Nephron progenitor cell (in vitro differentiated cells): ENCODE measurements at regions not wholly inside any gene's neighbourhood (a gene's known extent, or its start where the extent isn't known, plus 50 kb on each side); places are given as distances from the start of the nearest gene placed in this dataset.

Experiments used
- DNase-seq: peaks from one replicate; pipeline ENCODE4 v3.0.0; 2021
- H3K27ac Mint-ChIP-seq: 2 replicates; pipeline ENCODE4 v1.8.0; 2021; ENCODE audit warnings: mild to moderate bottlenecking, moderate library complexity, mixed read lengths
- H3K27me3 Mint-ChIP-seq: 2 replicates; pipeline ENCODE4 v1.8.0; 2021; ENCODE audit warnings: mild to moderate bottlenecking, low read depth, mixed read lengths; ENCODE audit not compliant: poor library complexity
- H3K36me3 Mint-ChIP-seq: 2 replicates; pipeline ENCODE4 v1.8.0; 2021; ENCODE audit warnings: low read depth, mixed read lengths
- H3K4me1 Mint-ChIP-seq: 2 replicates; pipeline ENCODE4 v1.8.0; 2021; ENCODE audit warnings: mixed read lengths
- H3K4me3 Mint-ChIP-seq: 2 replicates; pipeline ENCODE4 v1.8.0; 2021; ENCODE audit warnings: mild to moderate bottlenecking, moderate library complexity, mixed read lengths
- H3K9me3 Mint-ChIP-seq: 2 replicates; pipeline ENCODE4 v1.8.0; 2021; ENCODE audit warnings: mild to moderate bottlenecking, moderate library complexity, mixed read lengths
- TF ChIP-seq, protein P1 (sequence below): fragments of 200-600 bp; sonication (generic); IDR thresholded peaks from 2 replicates; pipeline ENCODE4 v1.5.0; 2021; ENCODE audit warnings: antibody characterized with exemption

DNA sequence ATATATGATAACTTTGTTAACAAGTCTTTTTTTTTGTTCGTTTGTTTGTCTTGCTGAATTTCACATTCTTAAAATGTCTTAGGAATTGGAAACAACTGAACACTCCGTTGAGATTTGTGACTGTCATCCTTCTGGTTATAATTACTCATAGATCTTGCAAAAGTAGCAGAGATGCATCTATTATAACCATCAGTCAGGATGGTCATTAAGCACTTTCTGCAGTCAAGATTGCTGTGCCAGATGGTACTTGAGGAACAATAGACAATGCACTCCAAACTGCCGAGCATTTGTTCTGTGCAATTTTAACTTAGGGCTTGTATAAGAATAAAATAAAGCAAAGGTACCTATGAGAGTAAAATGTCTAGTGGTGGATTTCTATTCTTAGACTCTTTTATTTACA is 710.1 kb upstream of the KCND2 start:
- DNase-seq, result no peak
- no peaks in the 10 kb centered on the region for H3K4me1 Mint-ChIP-seq
- no peak overlapping the region for H3K4me3 Mint-ChIP-seq
- H3K27me3 Mint-ChIP-seq, result no peaks in the 10 kb centered on the region
- TF ChIP-seq, protein P1, sequence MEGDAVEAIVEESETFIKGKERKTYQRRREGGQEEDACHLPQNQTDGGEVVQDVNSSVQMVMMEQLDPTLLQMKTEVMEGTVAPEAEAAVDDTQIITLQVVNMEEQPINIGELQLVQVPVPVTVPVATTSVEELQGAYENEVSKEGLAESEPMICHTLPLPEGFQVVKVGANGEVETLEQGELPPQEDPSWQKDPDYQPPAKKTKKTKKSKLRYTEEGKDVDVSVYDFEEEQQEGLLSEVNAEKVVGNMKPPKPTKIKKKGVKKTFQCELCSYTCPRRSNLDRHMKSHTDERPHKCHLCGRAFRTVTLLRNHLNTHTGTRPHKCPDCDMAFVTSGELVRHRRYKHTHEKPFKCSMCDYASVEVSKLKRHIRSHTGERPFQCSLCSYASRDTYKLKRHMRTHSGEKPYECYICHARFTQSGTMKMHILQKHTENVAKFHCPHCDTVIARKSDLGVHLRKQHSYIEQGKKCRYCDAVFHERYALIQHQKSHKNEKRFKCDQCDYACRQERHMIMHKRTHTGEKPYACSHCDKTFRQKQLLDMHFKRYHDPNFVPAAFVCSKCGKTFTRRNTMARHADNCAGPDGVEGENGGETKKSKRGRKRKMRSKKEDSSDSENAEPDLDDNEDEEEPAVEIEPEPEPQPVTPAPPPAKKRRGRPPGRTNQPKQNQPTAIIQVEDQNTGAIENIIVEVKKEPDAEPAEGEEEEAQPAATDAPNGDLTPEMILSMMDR, result no peak
- H3K27ac Mint-ChIP-seq, result no peak overlapping the region
- H3K36me3 Mint-ChIP-seq, result no peaks in the 10 kb centered on the region
- H3K9me3 Mint-ChIP-seq, result no peaks in the 10 kb centered on the region

- no peak overlapping the region for H3K27ac Mint-ChIP-seq
- no peaks in the 10 kb centered on the region for H3K27me3 Mint-ChIP-seq
- TF ChIP-seq, protein P1, result no peak
- H3K36me3 Mint-ChIP-seq, result no peaks in the 10 kb centered on the region
- H3K4me3 Mint-ChIP-seq, result no peak overlapping the region
- no peaks in the 10 kb centered on the region for H3K4me1 Mint-ChIP-seq
- no peak for DNase-seq
- H3K9me3 Mint-ChIP-seq, result no peaks in the 10 kb centered on the region
Observed at GRCh38 chr7:119571666-119572065, 701.3 kb upstream of the KCND2 start.

GRCh38 chr7:119572132-119572531 is 700.8 kb upstream of the KCND2 start:
- no peak overlapping the region for H3K4me3 Mint-ChIP-seq
- DNase-seq, result no peak
- H3K4me1 Mint-ChIP-seq, result no peaks in the 10 kb centered on the region
- TF ChIP-seq, protein P1, result no peak
- H3K27ac Mint-ChIP-seq, result no peak overlapping the region
- no peaks in the 10 kb centered on the region for H3K27me3 Mint-ChIP-seq
- no peaks in the 10 kb centered on the region for H3K36me3 Mint-ChIP-seq
- no peaks in the 10 kb centered on the region for H3K9me3 Mint-ChIP-seq

GRCh38 chr7:119572541-119572940 is 700.4 kb upstream of the KCND2 start:
- TF ChIP-seq, protein P1, result no peak
- Mint-ChIP-seq H3K9me3 (no peaks in the 10 kb centered on the region), H3K36me3 (no peaks in the 10 kb centered on the region), H3K4me1 (no peaks in the 10 kb centered on the region), H3K4me3 (no peak overlapping the region), H3K27me3 (no peaks in the 10 kb centered on the region), H3K27ac (no peak overlapping the region)
- DNase-seq, result no peak

GRCh38 chr7:119578116-119578515 is 694.9 kb upstream of the KCND2 start:
- no peaks in the 10 kb centered on the region for H3K27me3 Mint-ChIP-seq
- H3K9me3 Mint-ChIP-seq, result no peaks in the 10 kb centered on the region
- no peak overlapping the region for H3K27ac Mint-ChIP-seq
- TF ChIP-seq, protein P1, result no peak
- no peaks in the 10 kb centered on the region for H3K36me3 Mint-ChIP-seq
- DNase-seq, result no peak
- H3K4me3 Mint-ChIP-seq, result no peak overlapping the region
- no peaks in the 10 kb centered on the region for H3K4me1 Mint-ChIP-seq

GRCh38 chr7:119594956-119595355 is 678.0 kb upstream of the KCND2 start:
- TF ChIP-seq, protein P1, result no peak
- Mint-ChIP-seq H3K9me3 (peaks cover 3% of the 10 kb centered on the region), H3K4me3 (no peak overlapping the region), H3K27me3 (peaks cover 4% of the 10 kb centered on the region), H3K36me3 (no peaks in the 10 kb centered on the region), H3K27ac (no peak overlapping the region), H3K4me1 (no peaks in the 10 kb centered on the region)
- DNase-seq, result no peak
